SU-DHL-6 (cell line): ENCODE measurements at regions not wholly inside any gene's neighbourhood (a gene's known extent, or its start where the extent isn't known, plus 50 kb on each side); places are given as distances from the start of the nearest gene placed in this dataset.

ENCODE experiments used
- EZH2phosphoT487 ChIP-seq: fragments of 200-600 bp; sonication (generic), shearing (Covaris generic); conservative IDR thresholded peaks from 2 replicates; pipeline ENCODE4 v1.6.1; 2018; ENCODE audit warnings: mild to moderate bottlenecking, antibody characterized with exemption, low read length, moderate library complexity, mixed read lengths
- TF ChIP-seq, protein P1 (sequence below): fragments of 200-600 bp; sonication (generic); IDR thresholded peaks from one replicate; pipeline ENCODE4 v1.5.1; 2017; ENCODE audit warnings: antibody characterized with exemption, mild to moderate bottlenecking, low read length, moderate library complexity; ENCODE audit not compliant: insufficient read depth, poor library complexity, severe bottlenecking

DNA sequence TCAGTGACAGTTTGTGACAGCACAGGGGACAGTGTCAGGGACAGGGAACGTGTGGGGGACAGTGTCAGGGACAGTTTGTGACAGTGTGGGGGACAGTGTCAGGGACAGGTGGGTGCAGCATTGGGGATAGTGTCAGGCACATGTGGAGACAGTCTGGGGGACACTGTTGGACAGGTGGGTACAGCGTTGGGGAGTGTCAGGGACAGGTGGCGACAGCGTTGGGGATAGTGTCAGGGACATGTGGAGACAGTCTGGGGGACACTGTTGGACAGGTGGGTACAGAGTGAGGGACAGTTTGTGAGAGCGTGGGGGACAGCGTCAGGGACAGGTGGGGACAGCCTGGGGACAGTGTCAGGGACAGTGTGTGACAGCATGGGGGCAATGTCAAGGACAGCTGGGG lies 140.0 kb downstream of the TMEM121 start:
- TF ChIP-seq, protein P1, sequence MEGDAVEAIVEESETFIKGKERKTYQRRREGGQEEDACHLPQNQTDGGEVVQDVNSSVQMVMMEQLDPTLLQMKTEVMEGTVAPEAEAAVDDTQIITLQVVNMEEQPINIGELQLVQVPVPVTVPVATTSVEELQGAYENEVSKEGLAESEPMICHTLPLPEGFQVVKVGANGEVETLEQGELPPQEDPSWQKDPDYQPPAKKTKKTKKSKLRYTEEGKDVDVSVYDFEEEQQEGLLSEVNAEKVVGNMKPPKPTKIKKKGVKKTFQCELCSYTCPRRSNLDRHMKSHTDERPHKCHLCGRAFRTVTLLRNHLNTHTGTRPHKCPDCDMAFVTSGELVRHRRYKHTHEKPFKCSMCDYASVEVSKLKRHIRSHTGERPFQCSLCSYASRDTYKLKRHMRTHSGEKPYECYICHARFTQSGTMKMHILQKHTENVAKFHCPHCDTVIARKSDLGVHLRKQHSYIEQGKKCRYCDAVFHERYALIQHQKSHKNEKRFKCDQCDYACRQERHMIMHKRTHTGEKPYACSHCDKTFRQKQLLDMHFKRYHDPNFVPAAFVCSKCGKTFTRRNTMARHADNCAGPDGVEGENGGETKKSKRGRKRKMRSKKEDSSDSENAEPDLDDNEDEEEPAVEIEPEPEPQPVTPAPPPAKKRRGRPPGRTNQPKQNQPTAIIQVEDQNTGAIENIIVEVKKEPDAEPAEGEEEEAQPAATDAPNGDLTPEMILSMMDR = no peak
- no peak for TF ChIP-seq EZH2phosphoT487
